ENCODE measurements at regions not wholly inside any gene's neighbourhood (a gene's known extent, or its start where the extent isn't known, plus 50 kb on each side); places are given as distances from the start of the nearest gene placed in this dataset.

DNA sequence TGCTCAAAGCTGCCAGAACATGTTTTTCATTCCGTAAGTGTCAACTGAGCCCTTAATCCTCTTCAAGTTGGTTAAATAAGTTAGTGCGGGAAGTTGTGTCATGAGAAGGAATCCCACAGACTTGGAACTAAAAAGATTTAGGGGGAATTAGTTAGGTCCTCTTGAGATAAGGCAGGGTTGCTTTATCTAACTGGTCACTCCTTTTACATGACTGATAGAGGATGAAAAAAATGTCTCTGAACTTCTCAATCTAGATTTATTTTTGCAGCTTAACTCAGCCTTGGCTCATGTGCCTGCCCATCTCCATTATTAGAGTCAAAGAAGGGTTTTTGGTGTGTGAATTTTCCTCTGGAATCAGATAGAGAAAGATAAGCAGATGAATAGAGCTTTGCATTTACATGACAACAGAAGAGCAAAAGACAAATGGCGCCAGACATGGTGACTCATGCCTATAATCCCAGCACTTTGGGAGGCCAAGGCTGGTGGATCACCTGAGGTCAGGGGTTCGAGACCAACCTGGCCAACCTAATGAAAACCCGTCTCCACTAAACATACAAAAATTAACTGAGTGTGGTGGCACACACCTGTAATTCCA lies 882.9 kb downstream of the RPA4 start:
- DNase-seq (ENCODE audit: low read depth in 2 of 2): no peak

DNA sequence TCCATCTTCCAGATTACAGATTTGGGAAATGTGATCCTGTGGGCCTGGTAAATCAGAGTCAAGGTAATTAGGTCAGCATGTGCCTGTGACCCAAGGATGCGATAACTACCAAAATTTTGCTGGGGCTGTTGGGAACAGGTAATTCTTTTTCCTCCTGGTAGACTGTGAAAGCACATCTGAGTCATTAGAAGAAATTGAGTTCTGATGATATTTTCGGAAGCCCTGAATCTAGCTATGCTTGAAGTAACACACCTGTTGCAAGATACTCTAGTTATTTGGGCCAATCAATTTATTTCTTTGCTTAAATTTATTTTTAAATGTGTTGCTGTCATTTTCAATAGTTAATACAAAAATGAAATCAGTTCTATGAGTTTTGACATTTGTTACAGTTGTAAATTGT lies 903.6 kb downstream of the RPA4 start:
- DNase-seq (ENCODE audit: low read depth in 2 of 2): no peak

- no peak for DNase-seq (ENCODE audit: low read depth in 2 of 2)
Measured at GRCh38 chrX:97787849-97788248, 904.1 kb downstream of the RPA4 start.

DNA sequence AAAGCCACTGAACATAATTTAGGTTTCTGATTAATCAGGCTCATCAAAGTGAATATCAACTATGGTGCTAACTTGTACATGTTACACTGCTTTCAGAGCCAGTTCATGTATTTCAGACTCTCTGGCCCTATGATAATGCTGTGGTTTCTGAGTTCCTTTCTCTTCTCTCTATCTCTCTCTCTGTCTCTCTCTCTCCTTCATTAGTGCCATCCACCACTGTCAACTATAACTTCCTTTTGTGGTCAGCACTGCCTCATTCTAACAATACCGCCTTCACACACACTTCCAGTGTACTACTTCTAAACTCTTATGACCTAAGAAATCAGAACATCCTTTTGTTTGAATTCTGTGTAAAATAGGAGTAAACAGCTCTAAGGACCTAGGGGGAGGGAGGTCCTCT lies 907.1 kb downstream of the RPA4 start:
- DNase-seq (ENCODE audit: low read depth in 2 of 2): no peak

GRCh38 chrX:97797076-97797475 lies 913.4 kb downstream of the RPA4 start:
- DNase-seq (ENCODE audit: low read depth in 2 of 2): no peak

DNA sequence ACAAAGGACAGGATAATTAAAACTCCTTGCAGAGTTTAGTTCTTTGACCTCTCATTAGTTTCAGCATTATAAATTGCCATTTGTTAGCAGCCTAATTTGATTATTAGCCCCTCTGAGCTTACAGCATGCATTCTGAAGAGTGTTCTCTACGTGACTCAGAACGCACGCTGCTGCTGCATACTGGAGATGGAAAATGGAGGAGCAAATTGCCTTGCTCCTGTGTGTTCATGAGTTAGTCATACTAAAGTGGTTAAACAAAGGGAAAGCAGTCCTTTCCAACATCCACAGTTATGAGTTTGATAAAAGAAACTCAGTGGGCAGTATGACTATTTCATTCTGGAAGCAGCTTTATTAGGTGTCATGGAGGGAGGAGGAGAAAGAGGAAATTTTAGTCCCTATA lies 922.5 kb downstream of the RPA4 start:
- DNase-seq (ENCODE audit: low read depth in 2 of 2): no peak

GRCh38 chrX:97806946-97807345 lies 923.2 kb downstream of the RPA4 start:
- DNase-seq (ENCODE audit: low read depth in 2 of 2): no peak

- no peak for DNase-seq (ENCODE audit: low read depth in 2 of 2)
Measured at GRCh38 chrX:97820170-97820569, 936.5 kb downstream of the RPA4 start.

GRCh38 chrX:97828471-97828870 lies 944.8 kb downstream of the RPA4 start:
- no peak for DNase-seq (ENCODE audit: low read depth in 2 of 2)

- no peak for DNase-seq (ENCODE audit: low read depth in 2 of 2)
Measured at GRCh38 chrX:97835969-97836368, 952.3 kb downstream of the RPA4 start.

DNA sequence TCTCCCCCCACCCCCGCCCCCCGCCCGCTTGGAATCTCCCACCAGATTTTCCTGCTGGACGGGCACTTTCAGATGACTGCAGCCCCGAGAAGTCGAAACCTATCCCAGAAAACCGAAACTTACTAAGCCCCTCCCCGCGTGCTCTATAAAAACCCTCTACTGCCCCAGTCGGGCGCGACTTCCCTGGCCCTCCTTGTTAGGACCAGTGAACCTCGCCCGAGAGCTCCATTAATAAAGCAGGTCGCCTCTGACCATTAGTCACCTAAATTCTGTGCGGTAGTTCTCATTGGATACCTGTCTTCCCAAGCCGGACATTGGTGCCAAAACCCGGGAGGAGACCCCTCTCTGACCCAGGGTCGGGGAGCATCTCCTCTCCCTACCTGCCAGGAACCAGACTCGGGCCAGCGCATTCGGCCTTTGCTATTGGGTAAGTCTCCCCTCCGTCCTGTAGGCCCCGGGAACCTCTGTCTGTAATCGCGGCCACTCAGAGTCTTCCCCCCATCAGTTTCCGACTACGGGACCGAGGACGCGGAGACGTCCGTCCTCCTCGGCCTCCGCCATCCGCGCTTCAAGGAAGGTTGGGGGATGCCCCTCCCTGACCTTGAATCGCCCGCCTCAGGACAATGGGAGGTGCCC lies 958.0 kb downstream of the RPA4 start:
- no peak for DNase-seq (ENCODE audit: low read depth in 2 of 2)

DNA sequence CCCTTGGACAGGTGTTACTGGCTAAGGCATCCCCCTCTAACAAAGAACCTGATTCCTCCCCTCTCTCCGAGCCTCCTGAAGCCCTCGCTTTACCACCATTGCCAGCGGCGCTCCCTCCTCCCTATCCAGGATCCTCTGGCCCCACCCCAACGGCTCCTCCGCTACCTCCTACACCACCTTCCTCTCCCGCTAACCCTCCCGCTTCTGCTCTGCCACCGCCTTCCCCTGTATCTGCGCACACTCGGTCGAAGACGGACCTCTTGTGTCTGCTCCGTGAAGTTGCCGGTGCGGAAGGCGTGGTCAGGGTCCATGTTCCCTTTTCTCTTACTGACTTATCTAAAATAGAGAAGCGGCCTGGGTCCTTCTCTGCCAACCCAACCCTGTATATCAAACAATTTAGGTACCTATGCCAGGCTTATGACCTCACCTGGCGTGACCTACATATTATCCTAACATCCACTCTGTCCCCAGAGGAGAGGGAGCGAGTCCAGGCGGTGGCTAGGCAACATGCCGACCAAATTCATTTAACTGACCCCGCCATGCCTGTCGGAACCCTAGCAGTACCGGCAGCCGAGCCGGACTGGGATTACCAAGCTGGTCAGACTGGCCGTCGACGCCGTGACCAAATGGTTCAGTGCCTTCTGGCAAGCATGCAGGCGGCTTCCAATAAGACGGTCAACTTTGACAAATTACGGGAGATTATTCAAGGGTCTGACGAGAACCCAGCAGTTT lies 958.9 kb downstream of the RPA4 start:
- DNase-seq (ENCODE audit: low read depth in 2 of 2): no peak

- DNase-seq (ENCODE audit: low read depth in 2 of 2): no peak
Measured at GRCh38 chrX:97843200-97843811, 959.6 kb downstream of the RPA4 start.

GRCh38 chrX:97844161-97844560 lies 960.5 kb downstream of the RPA4 start:
- no peak for DNase-seq (ENCODE audit: low read depth in 2 of 2)

DNA sequence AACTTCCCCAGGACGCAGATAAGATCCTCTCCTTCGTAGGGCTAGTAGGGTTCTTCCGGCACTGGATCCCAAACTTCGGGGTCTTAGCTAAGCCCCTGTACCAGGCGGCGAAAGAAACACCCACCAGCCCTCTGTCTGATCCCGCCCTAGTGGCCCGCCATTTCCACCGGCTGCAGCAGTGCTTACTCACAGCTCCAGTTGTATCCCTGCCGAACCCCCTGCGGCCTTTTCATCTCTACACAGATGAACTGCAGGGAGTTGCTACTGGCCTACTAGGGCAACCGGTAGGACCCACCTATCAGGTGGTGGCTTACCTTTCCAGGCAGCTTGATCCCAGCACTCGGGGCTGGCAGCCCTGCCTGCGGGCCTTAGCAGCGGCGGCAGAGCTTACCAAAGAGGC lies 961.2 kb downstream of the RPA4 start:
- no peak for DNase-seq (ENCODE audit: low read depth in 2 of 2)

GRCh38 chrX:97845451-97845850 lies 961.7 kb downstream of the RPA4 start:
- DNase-seq (ENCODE audit: low read depth in 2 of 2): no peak

GRCh38 chrX:97846228-97846627 lies 962.5 kb downstream of the RPA4 start:
- DNase-seq (ENCODE audit: low read depth in 2 of 2): no peak

GRCh38 chrX:97846718-97847237 lies 963.1 kb downstream of the RPA4 start:
- no peak for DNase-seq (ENCODE audit: low read depth in 2 of 2)

- no peak for DNase-seq (ENCODE audit: low read depth in 2 of 2)
Measured at GRCh38 chrX:97847885-97848679, 964.4 kb downstream of the RPA4 start.

GRCh38 chrX:97849951-97850350 lies 966.2 kb downstream of the RPA4 start:
- no peak for DNase-seq (ENCODE audit: low read depth in 2 of 2)

DNA sequence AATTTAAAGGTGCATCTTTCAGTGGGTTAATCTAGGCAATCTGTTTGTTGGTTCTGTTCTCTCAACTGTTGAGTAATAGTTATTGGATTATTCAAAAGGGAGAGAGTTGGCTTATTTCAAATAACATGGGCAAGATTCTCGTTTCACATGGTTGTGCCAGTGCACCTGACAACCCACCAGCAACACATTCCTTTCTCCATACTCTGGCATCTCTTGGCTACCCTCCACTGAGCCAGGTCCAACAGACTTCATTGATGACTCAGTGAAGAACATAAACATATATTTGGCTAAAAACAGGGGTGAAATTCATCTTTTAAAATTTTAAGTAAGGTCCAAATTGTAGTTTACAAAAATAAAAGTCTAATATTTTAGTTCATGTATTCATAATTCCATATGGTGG lies 967.2 kb downstream of the RPA4 start:
- no peak for DNase-seq (ENCODE audit: low read depth in 2 of 2)

DNA sequence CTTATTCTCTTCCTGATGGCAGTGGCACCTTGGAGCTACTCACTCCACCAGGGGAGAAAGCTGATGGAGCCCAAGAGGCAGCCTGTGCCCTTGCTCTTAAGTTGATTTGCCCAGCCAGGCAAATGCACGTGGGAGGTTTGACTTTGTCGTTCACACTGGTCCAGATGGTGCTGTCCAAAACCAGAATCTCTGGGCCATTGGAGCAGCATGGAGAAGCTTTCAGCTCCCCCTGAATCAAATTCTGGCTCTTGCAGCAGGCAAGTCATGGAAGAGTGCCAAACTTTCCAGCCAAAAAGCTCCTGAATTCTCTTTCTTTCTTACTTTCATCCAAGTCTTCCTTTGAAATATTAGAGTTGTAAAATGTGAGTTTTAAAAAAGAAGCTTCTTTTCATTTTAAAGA lies 970.4 kb downstream of the RPA4 start:
- DNase-seq (ENCODE audit: low read depth in 2 of 2): no peak
